WTC11 (cell line): ENCODE measurements at regions not wholly inside any gene's neighbourhood (a gene's known extent, or its start where the extent isn't known, plus 50 kb on each side); places are given as distances from the start of the nearest gene placed in this dataset.

Experiments
- ATAC-seq: fragments of 200-7000 bp; cut with Tn5 transposase; 2 replicates; pipeline ENCODE4 v1.10.0; 2021; ENCODE audit warnings: mild to moderate bottlenecking, moderate library complexity
- CTCF ChIA-PET: fragments of 300-600 bp; sonication (Branson Sonifier 250); formaldehyde crosslinking; loops from one replicate; lab custom pipeline; 2021; ENCODE audit warnings: antibody characterized with exemption; lab: Charles Lee
- POLR2A ChIA-PET: fragments of 350-600 bp; sonication (Branson Sonifier 250); formaldehyde crosslinking; loops from one replicate; lab custom pipeline; 2021; ENCODE audit warnings: antibody characterized with exemption; lab: Charles Lee
- DNase-seq: peaks from one replicate; pipeline ENCODE4 v3.0.0; 2021; ENCODE audit warnings: low spot score
- H3K27ac Mint-ChIP-seq: 2 replicates; pipeline ENCODE4 v1.8.0; 2021; ENCODE audit warnings: mixed read lengths
- H3K27me3 Mint-ChIP-seq: 2 replicates; pipeline ENCODE4 v1.8.0; 2021; ENCODE audit warnings: low read depth, mild to moderate bottlenecking, moderate library complexity, mixed read lengths
- H3K36me3 Mint-ChIP-seq: 2 replicates; pipeline ENCODE4 v1.8.0; 2021; ENCODE audit warnings: mixed read lengths
- H3K4me1 Mint-ChIP-seq: 2 replicates; pipeline ENCODE4 v1.8.0; 2022; ENCODE audit warnings: mixed read lengths
- H3K4me3 Mint-ChIP-seq: 2 replicates; pipeline ENCODE4 v1.8.0; 2021; ENCODE audit warnings: mild to moderate bottlenecking, moderate library complexity, mixed read lengths
- H3K9me3 Mint-ChIP-seq: 2 replicates; pipeline ENCODE4 v1.8.0; 2021; ENCODE audit warnings: mixed read lengths
- CBFB ChIP-seq: sonication (generic); formaldehyde crosslinking; IDR thresholded peaks from 2 replicates; pipeline ENCODE4 v1.8.1; 2022; ENCODE audit warnings: mild to moderate bottlenecking, low read depth, missing genetic modification reagents
- CREB1 ChIP-seq: sonication (generic); formaldehyde crosslinking; IDR thresholded peaks from 2 replicates; pipeline ENCODE4 v1.8.0; 2023; ENCODE audit warnings: mild to moderate bottlenecking, missing genetic modification reagents
- CREM ChIP-seq: sonication (generic); formaldehyde crosslinking; IDR thresholded peaks from 2 replicates; pipeline ENCODE4 v1.8.1; 2022; ENCODE audit warnings: mild to moderate bottlenecking, missing genetic modification reagents, moderate library complexity
- ETV6 ChIP-seq: sonication (generic); formaldehyde crosslinking; IDR thresholded peaks from 2 replicates; pipeline ENCODE4 v1.8.1; 2022; ENCODE audit warnings: mild to moderate bottlenecking, missing genetic modification reagents
- KAT7 ChIP-seq: sonication (generic); formaldehyde crosslinking; IDR thresholded peaks from 2 replicates; pipeline ENCODE4 v1.8.1; 2023; ENCODE audit warnings: missing genetic modification reagents, mild to moderate bottlenecking, borderline replicate concordance
- NR2C2 ChIP-seq: sonication (generic); formaldehyde crosslinking; IDR thresholded peaks from 2 replicates; pipeline ENCODE4 v1.8.0; 2022; ENCODE audit warnings: mild to moderate bottlenecking, missing genetic modification reagents
- OVOL2 ChIP-seq: fragments of 250-450 bp; sonication (Bioruptor Pico); IDR thresholded peaks from 2 replicates; pipeline ENCODE4 v1.9.0; 2021; ENCODE audit warnings: mild to moderate bottlenecking, borderline replicate concordance
- SMAD4 ChIP-seq: sonication (generic); formaldehyde crosslinking; IDR thresholded peaks from 2 replicates; pipeline ENCODE4 v1.8.0; 2022; ENCODE audit warnings: mild to moderate bottlenecking, missing genetic modification reagents
- SOX15 ChIP-seq: fragments of 250-450 bp; sonication (Bioruptor Pico); IDR thresholded peaks from 2 replicates; pipeline ENCODE4 v1.9.0; 2021; ENCODE audit warnings: mild to moderate bottlenecking
- ZNF121 ChIP-seq: sonication (generic); formaldehyde crosslinking; IDR thresholded peaks from 2 replicates; pipeline ENCODE4 v1.8.0; 2023; ENCODE audit warnings: missing genetic modification reagents
- ZNF138 ChIP-seq: sonication (generic); formaldehyde crosslinking; conservative IDR thresholded peaks from 2 replicates; pipeline ENCODE4 v1.8.1; 2022; ENCODE audit warnings: mild to moderate bottlenecking, moderate library complexity, missing genetic modification reagents
- ZNF219 ChIP-seq: sonication (generic); formaldehyde crosslinking; IDR thresholded peaks from 2 replicates; pipeline ENCODE4 v1.8.0; 2023; ENCODE audit warnings: missing genetic modification reagents, mild to moderate bottlenecking, borderline replicate concordance
- TF ChIP-seq, protein P1 (sequence below): sonication (generic); formaldehyde crosslinking; IDR thresholded peaks from 2 replicates; pipeline ENCODE4 v1.8.1; 2023; ENCODE audit warnings: mild to moderate bottlenecking, moderate library complexity, missing genetic modification reagents
- TF ChIP-seq, protein P2 (sequence below): sonication (generic); formaldehyde crosslinking; IDR thresholded peaks from 2 replicates; pipeline ENCODE4 v1.8.0; 2022; ENCODE audit warnings: mild to moderate bottlenecking, missing genetic modification reagents
- TF ChIP-seq, protein P3 (sequence below): sonication (generic); formaldehyde crosslinking; IDR thresholded peaks from 2 replicates; pipeline ENCODE4 v1.8.0; 2023; ENCODE audit warnings: missing genetic modification reagents
- TF ChIP-seq, protein P4 (sequence below): sonication (generic); formaldehyde crosslinking; IDR thresholded peaks from 2 replicates; pipeline ENCODE4 v1.8.0; 2022; ENCODE audit warnings: mild to moderate bottlenecking, missing genetic modification reagents
- TF ChIP-seq, protein P5 (sequence below): sonication (generic); formaldehyde crosslinking; IDR thresholded peaks from 2 replicates; pipeline ENCODE4 v1.8.1; 2023; ENCODE audit warnings: mild to moderate bottlenecking, missing genetic modification reagents
- TF ChIP-seq, protein P6 (sequence below): sonication (generic); formaldehyde crosslinking; IDR thresholded peaks from 2 replicates; pipeline ENCODE4 v1.8.0; 2023; ENCODE audit warnings: missing genetic modification reagents, mild to moderate bottlenecking, borderline replicate concordance

DNA sequence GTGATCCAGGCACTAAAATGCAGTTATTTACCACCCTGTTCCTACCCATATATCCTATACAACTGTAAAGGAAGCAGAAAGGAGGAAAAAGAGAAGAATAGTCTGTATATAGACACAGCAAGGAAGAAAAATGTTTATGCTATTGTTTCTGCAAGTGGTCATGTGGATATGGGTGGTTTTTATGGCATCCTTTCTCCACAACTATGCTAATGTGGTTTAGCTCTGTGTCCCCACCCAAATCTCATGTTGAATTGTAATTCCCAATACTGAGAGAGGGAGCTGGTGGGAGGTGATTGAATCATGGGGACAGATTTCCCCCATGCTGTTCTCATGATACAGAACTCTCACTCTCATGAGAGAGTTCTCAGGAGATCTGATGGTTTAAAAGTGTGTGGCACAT, 439.8 kb downstream of the ZSWIM6 start (continued):
- TF ChIP-seq, protein P1, sequence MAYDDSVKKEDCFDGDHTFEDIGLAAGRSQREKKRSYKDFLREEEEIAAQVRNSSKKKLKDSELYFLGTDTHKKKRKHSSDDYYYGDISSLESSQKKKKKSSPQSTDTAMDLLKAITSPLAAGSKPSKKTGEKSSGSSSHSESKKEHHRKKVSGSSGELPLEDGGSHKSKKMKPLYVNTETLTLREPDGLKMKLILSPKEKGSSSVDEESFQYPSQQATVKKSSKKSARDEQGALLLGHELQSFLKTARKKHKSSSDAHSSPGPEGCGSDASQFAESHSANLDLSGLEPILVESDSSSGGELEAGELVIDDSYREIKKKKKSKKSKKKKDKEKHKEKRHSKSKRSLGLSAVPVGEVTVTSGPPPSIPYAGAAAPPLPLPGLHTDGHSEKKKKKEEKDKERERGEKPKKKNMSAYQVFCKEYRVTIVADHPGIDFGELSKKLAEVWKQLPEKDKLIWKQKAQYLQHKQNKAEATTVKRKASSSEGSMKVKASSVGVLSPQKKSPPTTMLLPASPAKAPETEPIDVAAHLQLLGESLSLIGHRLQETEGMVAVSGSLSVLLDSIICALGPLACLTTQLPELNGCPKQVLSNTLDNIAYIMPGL (CRISPR knock-in tag) = no peak
- TF ChIP-seq, protein P2, sequence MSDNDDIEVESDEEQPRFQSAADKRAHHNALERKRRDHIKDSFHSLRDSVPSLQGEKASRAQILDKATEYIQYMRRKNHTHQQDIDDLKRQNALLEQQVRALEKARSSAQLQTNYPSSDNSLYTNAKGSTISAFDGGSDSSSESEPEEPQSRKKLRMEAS (CRISPR knock-in tag) = no peak
- no peak for TF ChIP-seq CREB1 (CRISPR knock-in tag)

DNA sequence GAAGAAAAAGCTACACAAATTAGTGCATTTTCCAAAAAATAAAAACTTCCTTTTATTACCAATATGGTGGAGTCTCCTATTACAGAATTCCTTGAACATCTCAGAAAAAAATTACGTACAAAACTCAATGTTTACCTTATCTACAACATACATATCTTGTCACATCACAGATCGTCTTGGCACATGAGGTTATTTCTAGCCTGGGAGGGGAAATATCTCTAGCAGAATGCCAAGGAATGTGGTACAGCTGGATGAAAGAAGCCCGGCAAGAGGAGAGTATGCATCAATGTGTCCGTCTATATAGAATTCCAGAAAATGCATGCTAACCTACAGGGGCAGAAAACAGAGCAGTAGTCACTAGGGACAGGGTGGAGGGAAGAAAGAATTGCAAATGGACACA, 443.8 kb downstream of the ZSWIM6 start:
- TF ChIP-seq CBFB (CRISPR knock-in tag) = no peak
- TF ChIP-seq SOX15 (CRISPR knock-in tag) = no peak
- TF ChIP-seq ZNF138 (CRISPR knock-in tag) = no peak
- TF ChIP-seq NR2C2 = no peak
- TF ChIP-seq ZNF121 (CRISPR knock-in tag) = no peak
- TF ChIP-seq OVOL2 = no peak
- TF ChIP-seq, protein P3, sequence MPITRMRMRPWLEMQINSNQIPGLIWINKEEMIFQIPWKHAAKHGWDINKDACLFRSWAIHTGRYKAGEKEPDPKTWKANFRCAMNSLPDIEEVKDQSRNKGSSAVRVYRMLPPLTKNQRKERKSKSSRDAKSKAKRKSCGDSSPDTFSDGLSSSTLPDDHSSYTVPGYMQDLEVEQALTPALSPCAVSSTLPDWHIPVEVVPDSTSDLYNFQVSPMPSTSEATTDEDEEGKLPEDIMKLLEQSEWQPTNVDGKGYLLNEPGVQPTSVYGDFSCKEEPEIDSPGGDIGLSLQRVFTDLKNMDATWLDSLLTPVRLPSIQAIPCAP (CRISPR knock-in tag) = no peak
- TF ChIP-seq KAT7 = no peak
- TF ChIP-seq ZNF219 (CRISPR knock-in tag) = no peak
- no peak for TF ChIP-seq CREM (CRISPR knock-in tag)
- TF ChIP-seq, protein P4, sequence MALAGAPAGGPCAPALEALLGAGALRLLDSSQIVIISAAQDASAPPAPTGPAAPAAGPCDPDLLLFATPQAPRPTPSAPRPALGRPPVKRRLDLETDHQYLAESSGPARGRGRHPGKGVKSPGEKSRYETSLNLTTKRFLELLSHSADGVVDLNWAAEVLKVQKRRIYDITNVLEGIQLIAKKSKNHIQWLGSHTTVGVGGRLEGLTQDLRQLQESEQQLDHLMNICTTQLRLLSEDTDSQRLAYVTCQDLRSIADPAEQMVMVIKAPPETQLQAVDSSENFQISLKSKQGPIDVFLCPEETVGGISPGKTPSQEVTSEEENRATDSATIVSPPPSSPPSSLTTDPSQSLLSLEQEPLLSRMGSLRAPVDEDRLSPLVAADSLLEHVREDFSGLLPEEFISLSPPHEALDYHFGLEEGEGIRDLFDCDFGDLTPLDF (CRISPR knock-in tag) = no peak
- no peak for TF ChIP-seq ETV6
- TF ChIP-seq, protein P5, sequence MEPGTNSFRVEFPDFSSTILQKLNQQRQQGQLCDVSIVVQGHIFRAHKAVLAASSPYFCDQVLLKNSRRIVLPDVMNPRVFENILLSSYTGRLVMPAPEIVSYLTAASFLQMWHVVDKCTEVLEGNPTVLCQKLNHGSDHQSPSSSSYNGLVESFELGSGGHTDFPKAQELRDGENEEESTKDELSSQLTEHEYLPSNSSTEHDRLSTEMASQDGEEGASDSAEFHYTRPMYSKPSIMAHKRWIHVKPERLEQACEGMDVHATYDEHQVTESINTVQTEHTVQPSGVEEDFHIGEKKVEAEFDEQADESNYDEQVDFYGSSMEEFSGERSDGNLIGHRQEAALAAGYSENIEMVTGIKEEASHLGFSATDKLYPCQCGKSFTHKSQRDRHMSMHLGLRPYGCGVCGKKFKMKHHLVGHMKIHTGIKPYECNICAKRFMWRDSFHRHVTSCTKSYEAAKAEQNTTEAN (CRISPR knock-in tag) = no peak
- TF ChIP-seq, protein P6, sequence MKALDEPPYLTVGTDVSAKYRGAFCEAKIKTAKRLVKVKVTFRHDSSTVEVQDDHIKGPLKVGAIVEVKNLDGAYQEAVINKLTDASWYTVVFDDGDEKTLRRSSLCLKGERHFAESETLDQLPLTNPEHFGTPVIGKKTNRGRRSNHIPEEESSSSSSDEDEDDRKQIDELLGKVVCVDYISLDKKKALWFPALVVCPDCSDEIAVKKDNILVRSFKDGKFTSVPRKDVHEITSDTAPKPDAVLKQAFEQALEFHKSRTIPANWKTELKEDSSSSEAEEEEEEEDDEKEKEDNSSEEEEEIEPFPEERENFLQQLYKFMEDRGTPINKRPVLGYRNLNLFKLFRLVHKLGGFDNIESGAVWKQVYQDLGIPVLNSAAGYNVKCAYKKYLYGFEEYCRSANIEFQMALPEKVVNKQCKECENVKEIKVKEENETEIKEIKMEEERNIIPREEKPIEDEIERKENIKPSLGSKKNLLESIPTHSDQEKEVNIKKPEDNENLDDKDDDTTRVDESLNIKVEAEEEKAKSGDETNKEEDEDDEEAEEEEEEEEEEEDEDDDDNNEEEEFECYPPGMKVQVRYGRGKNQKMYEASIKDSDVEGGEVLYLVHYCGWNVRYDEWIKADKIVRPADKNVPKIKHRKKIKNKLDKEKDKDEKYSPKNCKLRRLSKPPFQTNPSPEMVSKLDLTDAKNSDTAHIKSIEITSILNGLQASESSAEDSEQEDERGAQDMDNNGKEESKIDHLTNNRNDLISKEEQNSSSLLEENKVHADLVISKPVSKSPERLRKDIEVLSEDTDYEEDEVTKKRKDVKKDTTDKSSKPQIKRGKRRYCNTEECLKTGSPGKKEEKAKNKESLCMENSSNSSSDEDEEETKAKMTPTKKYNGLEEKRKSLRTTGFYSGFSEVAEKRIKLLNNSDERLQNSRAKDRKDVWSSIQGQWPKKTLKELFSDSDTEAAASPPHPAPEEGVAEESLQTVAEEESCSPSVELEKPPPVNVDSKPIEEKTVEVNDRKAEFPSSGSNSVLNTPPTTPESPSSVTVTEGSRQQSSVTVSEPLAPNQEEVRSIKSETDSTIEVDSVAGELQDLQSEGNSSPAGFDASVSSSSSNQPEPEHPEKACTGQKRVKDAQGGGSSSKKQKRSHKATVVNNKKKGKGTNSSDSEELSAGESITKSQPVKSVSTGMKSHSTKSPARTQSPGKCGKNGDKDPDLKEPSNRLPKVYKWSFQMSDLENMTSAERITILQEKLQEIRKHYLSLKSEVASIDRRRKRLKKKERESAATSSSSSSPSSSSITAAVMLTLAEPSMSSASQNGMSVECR (CRISPR knock-in tag) = no peak
- no peak for TF ChIP-seq SMAD4
- Mint-ChIP-seq H3K27me3 (no peaks in the 10 kb centered on the region), H3K4me3 (no peak overlapping the region), H3K36me3 (no peaks in the 10 kb centered on the region), H3K9me3 (no peaks in the 10 kb centered on the region), H3K27ac (no peak overlapping the region), H3K4me1 (no peaks in the 10 kb centered on the region)
- CTCF ChIA-PET = no interaction called here
- ATAC-seq = no peak
- DNase-seq = no peak
- POLR2A ChIA-PET = interaction anchor here (0.6 kb wide), 1 partner anchor 47 kb away, joined by 3 read pairs; no protein-coding TSS in a partner anchor
